ENCODE measurements at regions not wholly inside any gene's neighbourhood (a gene's known extent, or its start where the extent isn't known, plus 50 kb on each side); places are given as distances from the start of the nearest gene placed in this dataset.

- in situ Hi-C loops (cut with HindIII; ENCODE audit: low sequenced_read_pairs), result no loop called here
These were observed 107.0 kb downstream of the VEGFA start for GRCh38 chr6:43877036-43877435.

GRCh38 chr6:43876602-43877001, 106.6 kb downstream of the VEGFA start:
- in situ Hi-C loops (cut with HindIII; ENCODE audit: low sequenced_read_pairs), result no loop called here

GRCh38 chr6:43875849-43876572, 106.0 kb downstream of the VEGFA start:
- in situ Hi-C loops (cut with HindIII; ENCODE audit: low sequenced_read_pairs), result no loop called here

- in situ Hi-C loops (cut with HindIII; ENCODE audit: low sequenced_read_pairs), result no loop called here
These were observed 105.0 kb downstream of the VEGFA start for GRCh38 chr6:43874814-43875590.

- in situ Hi-C loops (cut with HindIII; ENCODE audit: low sequenced_read_pairs), result no loop called here
These were observed 104.0 kb downstream of the VEGFA start for GRCh38 chr6:43873806-43874714.

- in situ Hi-C loops (cut with HindIII; ENCODE audit: low sequenced_read_pairs), result no loop called here
These were observed 101.9 kb downstream of the VEGFA start for GRCh38 chr6:43871933-43872332.

GRCh38 chr6:43871284-43871683, 101.3 kb downstream of the VEGFA start:
- in situ Hi-C loops (cut with HindIII; ENCODE audit: low sequenced_read_pairs), result no loop called here

- in situ Hi-C loops (cut with HindIII; ENCODE audit: low sequenced_read_pairs), result no loop called here
These were observed 100.7 kb downstream of the VEGFA start for GRCh38 chr6:43870660-43871061.

GRCh38 chr6:43869792-43870659, 100.0 kb downstream of the VEGFA start:
- in situ Hi-C loops (cut with HindIII; ENCODE audit: low sequenced_read_pairs), result no loop called here

- in situ Hi-C loops (cut with HindIII; ENCODE audit: low sequenced_read_pairs), result no loop called here
These were observed 99.2 kb downstream of the VEGFA start for GRCh38 chr6:43869079-43869710.

GRCh38 chr6:43868467-43868866, 98.5 kb downstream of the VEGFA start:
- in situ Hi-C loops (cut with HindIII; ENCODE audit: low sequenced_read_pairs), result no loop called here

- in situ Hi-C loops (cut with HindIII; ENCODE audit: low sequenced_read_pairs), result no loop called here
These were observed 98.0 kb downstream of the VEGFA start for GRCh38 chr6:43867996-43868395.

GRCh38 chr6:43867246-43867645, 97.2 kb downstream of the VEGFA start:
- in situ Hi-C loops (cut with HindIII; ENCODE audit: low sequenced_read_pairs), result no loop called here

GRCh38 chr6:43865932-43866645, 96.1 kb downstream of the VEGFA start:
- in situ Hi-C loops (cut with HindIII; ENCODE audit: low sequenced_read_pairs), result no loop called here

GRCh38 chr6:43865086-43865485, 95.1 kb downstream of the VEGFA start:
- in situ Hi-C loops (cut with HindIII; ENCODE audit: low sequenced_read_pairs), result no loop called here

GRCh38 chr6:43862925-43863324, 92.9 kb downstream of the VEGFA start:
- in situ Hi-C loops (cut with HindIII; ENCODE audit: low sequenced_read_pairs), result no loop called here

- in situ Hi-C loops (cut with HindIII; ENCODE audit: low sequenced_read_pairs), result no loop called here
These were observed 91.3 kb downstream of the VEGFA start for GRCh38 chr6:43861212-43861894.

- in situ Hi-C loops (cut with HindIII; ENCODE audit: low sequenced_read_pairs), result no loop called here
These were observed 90.3 kb downstream of the VEGFA start for GRCh38 chr6:43860285-43860684.

- in situ Hi-C loops (cut with HindIII; ENCODE audit: low sequenced_read_pairs), result no loop called here
These were observed 89.2 kb downstream of the VEGFA start for GRCh38 chr6:43859213-43859612.

Data from DLD1 (cell line).